GM10248 (cell line): ENCODE measurements at regions not wholly inside any gene's neighbourhood (a gene's known extent, or its start where the extent isn't known, plus 50 kb on each side); places are given as distances from the start of the nearest gene placed in this dataset.
"Not testable (repeated sequence)": the region's sequence is repeated elsewhere in the genome, so short reads cannot be mapped to it uniquely, and the experiment has no call there.

ENCODE experiments used
- CTCF ChIA-PET: fragments of 300-600 bp; sonication (Branson Sonifier 250); formaldehyde crosslinking; extraction: SDS; loops from one replicate; lab custom pipeline; 2021; ENCODE audit warnings: antibody characterized with exemption; lab: Yijun Ruan, JAX
- POLR2A ChIA-PET: fragments of 350-650 bp; sonication (Branson Sonifier 250); formaldehyde crosslinking; extraction: SDS; loops from one replicate; lab custom pipeline; 2020; ENCODE audit warnings: antibody characterized with exemption; lab: Yijun Ruan, JAX
- DNase-seq: peaks from one replicate; pipeline ENCODE4 v3.0.0; 2012; ENCODE audit errors: extremely low spot score
- CTCF ChIP-seq: IDR thresholded peaks from 2 replicates; pipeline ENCODE4 v1.5.1; 2012; ENCODE audit warnings: mild to moderate bottlenecking, low read depth; ENCODE audit errors: extremely low read depth, missing control alignments, control extremely low read depth

GRCh38 chr12:100058482-100059029 is 73.8 kb upstream of the ANKS1B start:
- TF ChIP-seq CTCF = peak; percentile 25
- POLR2A ChIA-PET = no interaction called here
- DNase-seq = peak; percentile 18
- CTCF ChIA-PET = interaction anchor here (1.3 to 1.9 kb wide), 4 partner anchors 10 to 68 kb away, joined by 3 to 4 read pairs (median 4); no protein-coding TSS in a partner anchor

- POLR2A ChIA-PET, CTCF ChIA-PET, DNase-seq: not testable (repeated sequence)
These were observed 61.5 kb upstream of the ANKS1B start for GRCh38 chr12:100046202-100046601.

GRCh38 chr12:100044266-100044665 is 59.5 kb upstream of the ANKS1B start:
- CTCF ChIA-PET = no interaction called here
- DNase-seq = no peak
- no peak for TF ChIP-seq CTCF
- POLR2A ChIA-PET = no interaction called here

- TF ChIP-seq CTCF = no peak
- POLR2A ChIA-PET = no interaction called here
- DNase-seq = no peak
- CTCF ChIA-PET = no interaction called here
These were observed 58.9 kb upstream of the ANKS1B start for GRCh38 chr12:100043631-100044030.
